Trophoblast cell (in vitro differentiated cells and primary cell): ENCODE measurements at regions not wholly inside any gene's neighbourhood (a gene's known extent, or its start where the extent isn't known, plus 50 kb on each side); places are given as distances from the start of the nearest gene placed in this dataset.

Experiments
- DNase-seq, 2 donors: peaks; one replicate each; pipeline ENCODE4 v3.0.0-alpha.2; 2016
- H2AFZ ChIP-seq: 2 replicates; pipeline ENCODE4 v1.6.1; 2013; ENCODE audit warnings: low read length, moderate library complexity, mild to moderate bottlenecking; ENCODE audit not compliant: insufficient read depth, poor library complexity
- H2AK5ac ChIP-seq: 2 replicates; pipeline ENCODE4 v1.6.1; 2013; ENCODE audit warnings: mild to moderate bottlenecking, low read length
- H2BK120ac ChIP-seq: 2 replicates; pipeline ENCODE4 v1.6.1; 2013; ENCODE audit warnings: low read length, mild to moderate bottlenecking, moderate library complexity; ENCODE audit not compliant: insufficient read depth, poor library complexity
- H2BK12ac ChIP-seq: 2 replicates; pipeline ENCODE4 v1.6.1; 2013; ENCODE audit warnings: mild to moderate bottlenecking, low read length, moderate library complexity
- H2BK5ac ChIP-seq: 2 replicates; pipeline ENCODE4 v1.6.1; 2013; ENCODE audit warnings: low read length, low read depth, moderate library complexity, mild to moderate bottlenecking; ENCODE audit not compliant: poor library complexity
- H3K14ac ChIP-seq: 2 replicates; pipeline ENCODE4 v1.6.1; 2013; ENCODE audit warnings: mild to moderate bottlenecking, low read length
- H3K18ac ChIP-seq: 2 replicates; pipeline ENCODE4 v1.6.1; 2013; ENCODE audit warnings: mild to moderate bottlenecking, low read length
- H3K23ac ChIP-seq: 2 replicates; pipeline ENCODE4 v1.6.1; 2013; ENCODE audit warnings: low read length
- H3K27ac ChIP-seq: 2 replicates; pipeline ENCODE4 v1.5.1; 2013; ENCODE audit warnings: low read depth, mild to moderate bottlenecking, inconsistent platforms, low read length, moderate library complexity
- H3K27me3 ChIP-seq: 2 replicates; pipeline ENCODE4 v1.6.1; 2013; ENCODE audit warnings: inconsistent platforms, mild to moderate bottlenecking, low read length, moderate library complexity; ENCODE audit not compliant: insufficient read depth
- H3K36me3 ChIP-seq, 2 experiments: 1 replicate in 1 of 2; 2 replicates in 1 of 2; pipeline ENCODE4 v1.6.1; 2013; ENCODE audit warnings: low read length in 2 of 2, mild to moderate bottlenecking in 2 of 2, moderate library complexity in 1 of 2; ENCODE audit not compliant: insufficient read depth in 2 of 2, control insufficient read depth in 1 of 2
- H3K4ac ChIP-seq: 2 replicates; pipeline ENCODE4 v1.6.1; 2013; ENCODE audit warnings: low read depth, mild to moderate bottlenecking, low read length, moderate library complexity
- H3K4me1 ChIP-seq, 2 experiments: 1 replicate in 1 of 2; 2 replicates in 1 of 2; pipeline ENCODE4 v1.6.1; 2013; ENCODE audit warnings: low read length in 2 of 2, mild to moderate bottlenecking in 2 of 2, moderate library complexity in 1 of 2; ENCODE audit not compliant: insufficient read depth in 2 of 2, control insufficient read depth in 1 of 2
- H3K4me2 ChIP-seq: 2 replicates; pipeline ENCODE4 v1.6.1; 2013; ENCODE audit warnings: inconsistent platforms, mild to moderate bottlenecking, low read length, moderate library complexity
- H3K4me3 ChIP-seq: 2 replicates; pipeline ENCODE4 v1.5.1; 2013; ENCODE audit warnings: mild to moderate bottlenecking, low read depth, low read length, inconsistent platforms
- H3K79me1 ChIP-seq: one replicate; pipeline ENCODE4 v1.6.1; 2013; ENCODE audit warnings: low read length
- H3K79me2 ChIP-seq: 2 replicates; pipeline ENCODE4 v1.6.1; 2013; ENCODE audit warnings: low read length, mild to moderate bottlenecking; ENCODE audit not compliant: control insufficient read depth, insufficient read depth, poor library complexity
- H3K9ac ChIP-seq: 2 replicates; pipeline ENCODE4 v1.6.1; 2013; ENCODE audit warnings: mild to moderate bottlenecking, low read length
- H3K9me3 ChIP-seq: 2 replicates; pipeline ENCODE4 v1.6.1; 2013; ENCODE audit warnings: low read depth, mild to moderate bottlenecking, control low read depth, inconsistent platforms, low read length; ENCODE audit not compliant: insufficient read depth
- H4K12ac ChIP-seq: 2 replicates; pipeline ENCODE4 v1.6.1; 2013; ENCODE audit warnings: low read depth, mild to moderate bottlenecking, low read length, moderate library complexity
- H4K8ac ChIP-seq: 2 replicates; pipeline ENCODE4 v1.6.1; 2013; ENCODE audit warnings: low read depth, mild to moderate bottlenecking, low read length, moderate library complexity
- H4K91ac ChIP-seq: one replicate; pipeline ENCODE4 v1.6.1; 2013; ENCODE audit warnings: low read depth, mild to moderate bottlenecking, low read length, moderate library complexity
- WGBS: extraction: QIAGEN DNeasy Blood & Tissue Kit; methylation state at CpG from one replicate; pipeline ENCODE4 v1.1.7; 2013; ENCODE audit warnings: missing lambda C conversion rate; ENCODE audit not compliant: insufficient read length, insufficient coverage; ENCODE audit errors: extremely low coverage; 5-methylcytosine and 5-hydroxymethylcytosine counted together

GRCh38 chr22:27237080-27237741 is 564.3 kb downstream of the MN1 start:
- H3K4ac ChIP-seq, result no peak overlapping the region
- H3K4me1 ChIP-seq, result peaks cover 22 to 26% of the 10 kb centered on the region in 2 experiments
- H3K9me3 ChIP-seq, result no peaks in the 10 kb centered on the region
- no peak for DNase-seq
- no peak overlapping the region for H4K12ac ChIP-seq
- H2BK120ac ChIP-seq, result peak overlapping the region; percentile 41
- H2AK5ac ChIP-seq, result no peak overlapping the region
- peak overlapping the region; percentile 6 for H4K8ac ChIP-seq
- no peak overlapping the region for H3K9ac ChIP-seq
- H3K36me3 ChIP-seq, result no peaks in the 10 kb centered on the region
- H2AFZ ChIP-seq, result peak overlapping the region; percentile 57
- no peak overlapping the region for H2BK5ac ChIP-seq
- H3K79me2 ChIP-seq, result no peaks in the 10 kb centered on the region
- H3K27ac ChIP-seq, result no peak overlapping the region
- H3K4me2 ChIP-seq, result no peak overlapping the region
- no CpG with 5 or more reads among the region's 23 CpGs for WGBS
- H3K4me3 ChIP-seq, result no peak overlapping the region
- no peak overlapping the region for H3K18ac ChIP-seq
- peak overlapping the region; percentile 64 for H4K91ac ChIP-seq
- peak overlapping the region; percentile 82 for H2BK12ac ChIP-seq
- H3K14ac ChIP-seq, result peak overlapping the region; percentile 12
- no peaks in the 10 kb centered on the region for H3K27me3 ChIP-seq
- no peak overlapping the region for H3K23ac ChIP-seq
- peaks cover 17% of the 10 kb centered on the region for H3K79me1 ChIP-seq

DNA sequence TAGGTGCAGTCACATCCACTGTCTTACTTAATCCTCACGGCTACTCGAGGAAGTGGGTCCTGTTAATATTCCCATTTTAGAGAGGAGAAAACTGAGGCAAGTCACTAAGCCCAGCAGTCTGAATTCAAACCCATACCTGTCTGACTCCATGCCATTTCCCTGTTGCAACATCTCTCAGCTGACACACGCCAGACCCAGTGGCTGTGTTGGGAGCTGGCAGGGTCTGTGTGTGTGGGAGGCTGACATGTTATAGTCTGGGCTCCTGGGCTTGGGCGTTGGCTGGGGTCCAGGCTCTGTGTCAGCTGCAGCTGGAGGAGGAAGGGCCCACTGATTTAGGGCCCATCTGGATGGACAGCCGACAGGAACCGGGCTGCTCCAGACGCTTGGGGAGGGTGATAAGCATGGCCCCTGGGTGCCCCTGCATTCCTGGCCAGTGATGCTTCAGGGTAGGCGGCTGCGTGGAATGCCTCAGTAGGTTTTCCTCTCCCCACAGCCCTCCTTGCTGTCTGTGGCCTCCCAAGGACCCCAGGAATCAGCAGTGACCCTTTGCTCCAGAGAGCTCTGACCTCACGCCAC is 562.5 kb downstream of the MN1 start:
- H3K27ac ChIP-seq, result peak overlapping the region; percentile 67
- H3K9ac ChIP-seq, result no peak overlapping the region
- H4K8ac ChIP-seq, result no peak overlapping the region
- DNase-seq, result peak; percentile 58 to 70
- no peaks in the 10 kb centered on the region for H3K36me3 ChIP-seq
- no peak overlapping the region for H3K23ac ChIP-seq
- peaks cover 22 to 26% of the 10 kb centered on the region in 2 experiments for H3K4me1 ChIP-seq
- peak overlapping the region; percentile 52 for H2BK5ac ChIP-seq
- no peak overlapping the region for H2AK5ac ChIP-seq
- H3K4me3 ChIP-seq, result no peak overlapping the region
- no peaks in the 10 kb centered on the region for H3K27me3 ChIP-seq
- no peak overlapping the region for H3K4me2 ChIP-seq
- no peak overlapping the region for H3K14ac ChIP-seq
- H2AFZ ChIP-seq, result no peak overlapping the region
- peaks cover 17% of the 10 kb centered on the region for H3K79me1 ChIP-seq
- no peaks in the 10 kb centered on the region for H3K9me3 ChIP-seq
- H2BK12ac ChIP-seq, result peak overlapping the region; percentile 39
- no peak overlapping the region for H3K4ac ChIP-seq
- H3K79me2 ChIP-seq, result no peaks in the 10 kb centered on the region
- peak overlapping the region; percentile 74 for H2BK120ac ChIP-seq
- H3K18ac ChIP-seq, result peak overlapping the region; percentile 7
- H4K12ac ChIP-seq, result no peak overlapping the region
- WGBS, result no CpG with 5 or more reads among the region's 10 CpGs
- peak overlapping the region; percentile 85 for H4K91ac ChIP-seq

DNA sequence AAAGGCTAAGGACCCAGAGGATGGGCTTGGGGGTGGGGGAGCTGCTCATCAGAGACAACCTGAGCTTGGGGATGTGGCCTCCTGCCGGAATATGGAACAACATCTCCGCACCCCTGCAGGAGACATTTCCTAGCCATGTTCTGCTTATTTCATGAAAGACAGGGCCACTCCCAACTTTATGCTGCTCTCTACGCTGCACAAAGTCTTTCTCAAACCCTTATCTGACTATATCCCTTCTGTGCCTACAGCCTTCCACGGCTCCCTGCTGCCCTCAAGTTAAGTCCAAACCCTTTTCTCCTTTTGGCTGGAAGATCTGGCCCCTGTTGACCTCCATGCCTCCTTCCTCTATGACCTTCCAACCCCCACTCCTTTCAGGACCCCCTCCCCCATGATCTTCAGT is 562.0 kb downstream of the MN1 start:
- Histone ChIP-seq H4K12ac (no peak overlapping the region), H3K4me3 (no peak overlapping the region), H3K18ac (peak overlapping the region; percentile 7), H3K79me2 (no peaks in the 10 kb centered on the region), H3K23ac (no peak overlapping the region), H3K14ac (peak overlapping the region; percentile 59), H3K9ac (no peak overlapping the region), H3K36me3 (no peaks in the 10 kb centered on the region), H3K27ac (peak overlapping the region; percentile 67), H3K27me3 (no peaks in the 10 kb centered on the region), H3K4ac (peak overlapping the region; percentile 26), H4K8ac (peak overlapping the region; percentile 40), H2AFZ (no peak overlapping the region), H2BK120ac (peak overlapping the region; percentile 74), H3K9me3 (no peaks in the 10 kb centered on the region), H3K4me2 (no peak overlapping the region), H3K4me1 (peaks cover 22 to 26% of the 10 kb centered on the region in 2 experiments), H2BK5ac (peak overlapping the region; percentile 52), H2BK12ac (peak overlapping the region; percentile 96), H3K79me1 (peaks cover 17% of the 10 kb centered on the region), H4K91ac (peak overlapping the region; percentile 85), H2AK5ac (peak overlapping the region; percentile 89)
- DNase-seq, result no peak
- WGBS, result no CpG with 5 or more reads among the region's 4 CpGs

- Histone ChIP-seq H3K4ac (peak overlapping the region; percentile 0), H3K27ac (no peak overlapping the region), H3K79me2 (no peaks in the 10 kb centered on the region), H4K8ac (no peak overlapping the region), H3K79me1 (peaks cover 17% of the 10 kb centered on the region), H4K12ac (no peak overlapping the region), H3K4me3 (no peak overlapping the region), H2BK5ac (no peak overlapping the region), H2BK120ac (peak overlapping the region; percentile 2), H3K18ac (peak overlapping the region; percentile 7), H3K4me1 (peaks cover 22 to 26% of the 10 kb centered on the region in 2 experiments), H2BK12ac (peak overlapping the region; percentile 96), H3K36me3 (no peaks in the 10 kb centered on the region), H3K9ac (no peak overlapping the region), H2AK5ac (peak overlapping the region; percentile 89), H4K91ac (peak overlapping the region; percentile 3), H3K23ac (no peak overlapping the region), H3K14ac (no peak overlapping the region), H2AFZ (no peak overlapping the region), H3K4me2 (no peak overlapping the region), H3K27me3 (no peaks in the 10 kb centered on the region), H3K9me3 (no peaks in the 10 kb centered on the region)
- no CpG with 5 or more reads among the region's 5 CpGs for WGBS
- DNase-seq, result no peak
Observed at GRCh38 chr22:27240298-27241075, 561.1 kb downstream of the MN1 start.
